MCF 10A (cell line): ENCODE measurements at regions not wholly inside any gene's neighbourhood (a gene's known extent, or its start where the extent isn't known, plus 50 kb on each side); places are given as distances from the start of the nearest gene placed in this dataset.

ENCODE experiments used
- BruUV-seq: library from RNA; stranded (reverse); fragments of 400-500 nt; replicated peaks from 2 replicates; lab custom pipeline; 2021; lab: Mats Ljungman, UMichigan
- CTCF ChIA-PET: fragments of 300-600 bp; sonication (Branson Sonifier 250); formaldehyde crosslinking; extraction: SDS; loops from one replicate; lab custom pipeline; 2021; ENCODE audit warnings: antibody characterized with exemption, inconsistent platforms; lab: Yijun Ruan, JAX
- POLR2A ChIA-PET: fragments of 300-600, 350-650 bp; sonication (Branson Sonifier 250); formaldehyde crosslinking; extraction: SDS; loops from one replicate; lab custom pipeline; 2020; ENCODE audit warnings: antibody characterized with exemption, inconsistent platforms; lab: Yijun Ruan, JAX
- DNase-seq: peaks from one replicate; pipeline ENCODE4 v3.0.0-alpha.2; 2018; ENCODE audit not compliant: unreplicated experiment
- H3K27ac Mint-ChIP-seq: one replicate; pipeline ENCODE4 v1.8.0; 2022; ENCODE audit warnings: mild to moderate bottlenecking, low read depth, mixed read lengths; ENCODE audit not compliant: unreplicated experiment
- H3K27me3 Mint-ChIP-seq: one replicate; pipeline ENCODE4 v1.8.0; 2022; ENCODE audit warnings: mixed read lengths; ENCODE audit not compliant: insufficient read depth, unreplicated experiment
- H3K36me3 Mint-ChIP-seq: one replicate; pipeline ENCODE4 v1.8.0; 2022; ENCODE audit warnings: mild to moderate bottlenecking, moderate library complexity, mixed read lengths; ENCODE audit not compliant: insufficient read depth, unreplicated experiment
- H3K4me1 Mint-ChIP-seq: one replicate; pipeline ENCODE4 v1.8.0; 2022; ENCODE audit warnings: mixed read lengths; ENCODE audit not compliant: insufficient read depth, unreplicated experiment
- H3K4me3 Mint-ChIP-seq: one replicate; pipeline ENCODE4 v1.8.0; 2022; ENCODE audit warnings: mild to moderate bottlenecking, moderate library complexity, mixed read lengths; ENCODE audit not compliant: unreplicated experiment
- H3K9me3 Mint-ChIP-seq: one replicate; pipeline ENCODE4 v1.8.0; 2022; ENCODE audit warnings: mixed read lengths; ENCODE audit not compliant: unreplicated experiment
- CTCF ChIP-seq: fragments of 200-600 bp; IDR thresholded peaks from one replicate; pipeline ENCODE4 v1.8.0; 2022; ENCODE audit warnings: antibody characterized with exemption, mild to moderate bottlenecking; ENCODE audit not compliant: unreplicated experiment
- intact Hi-C: fragments of 100-400 bp; cut with micrococcal nuclease; formaldehyde crosslinking; loops from 2 replicates; pipeline ENCODE4 v1.14.1; 2022

GRCh38 chr16:72576189-72576588, 404.2 kb upstream of the PMFBP1 start:
- Mint-ChIP-seq H3K27ac (no peak overlapping the region), H3K9me3 (no peaks in the 10 kb centered on the region), H3K4me1 (no peaks in the 10 kb centered on the region), H3K36me3 (no peaks in the 10 kb centered on the region), H3K4me3 (no peak overlapping the region), H3K27me3 (no peaks in the 10 kb centered on the region)
- no TSS peak for BruUV-seq
- DNase-seq = no peak
- no peak for TF ChIP-seq CTCF
- ChIA-PET CTCF (no interaction called here), POLR2A (no interaction called here)
- intact Hi-C loops = no loop called here

- no peaks in the 10 kb centered on the region for H3K36me3 Mint-ChIP-seq
- intact Hi-C loops = no loop called here
- H3K4me3 Mint-ChIP-seq = no peak overlapping the region
- no peaks in the 10 kb centered on the region for H3K4me1 Mint-ChIP-seq
- ChIA-PET POLR2A (interaction anchor here (0.7 kb wide), 1 partner anchor 1405 kb away, joined by 3 read pairs; no protein-coding TSS in a partner anchor), CTCF (interaction anchor here (0.6 to 0.7 kb wide), 2 partner anchors 66 to 662 kb away, joined by 3 to 4 read pairs; no protein-coding TSS in a partner anchor)
- H3K27me3 Mint-ChIP-seq = no peaks in the 10 kb centered on the region
- no peak for TF ChIP-seq CTCF
- DNase-seq = no peak
- H3K27ac Mint-ChIP-seq = no peak overlapping the region
- H3K9me3 Mint-ChIP-seq = no peaks in the 10 kb centered on the region
- no TSS peak for BruUV-seq
These were observed 397.7 kb upstream of the PMFBP1 start for GRCh38 chr16:72569677-72570076.

- intact Hi-C loops = no loop called here
- BruUV-seq = no TSS peak
- no peak for TF ChIP-seq CTCF
- CTCF ChIA-PET = interaction anchor here (0.6 to 1.0 kb wide), 3 partner anchors 39 to 712 kb away, joined by 3 read pairs; no protein-coding TSS in a partner anchor
- no peaks in the 10 kb centered on the region for H3K9me3 Mint-ChIP-seq
- POLR2A ChIA-PET = interaction anchor here (0.5 kb wide), 1 partner anchor 73 kb away, joined by 3 read pairs; no protein-coding TSS in a partner anchor
- no peaks in the 10 kb centered on the region for H3K4me1 Mint-ChIP-seq
- H3K4me3 Mint-ChIP-seq = no peak overlapping the region
- DNase-seq = no peak
- no peaks in the 10 kb centered on the region for H3K36me3 Mint-ChIP-seq
- no peak overlapping the region for H3K27ac Mint-ChIP-seq
- H3K27me3 Mint-ChIP-seq = no peaks in the 10 kb centered on the region
These were observed 396.5 kb upstream of the PMFBP1 start for GRCh38 chr16:72568502-72568901.

GRCh38 chr16:72566174-72566573, 394.2 kb upstream of the PMFBP1 start:
- POLR2A ChIA-PET = interaction anchor here (0.8 to 1.0 kb wide), 2 partner anchors 11 to 369 kb away, joined by 3 to 4 read pairs; no protein-coding TSS in a partner anchor
- TF ChIP-seq CTCF = no peak
- no peak for DNase-seq
- BruUV-seq = no TSS peak
- CTCF ChIA-PET = no interaction called here
- H3K27me3 Mint-ChIP-seq = no peaks in the 10 kb centered on the region
- no peak overlapping the region for H3K27ac Mint-ChIP-seq
- no peaks in the 10 kb centered on the region for H3K9me3 Mint-ChIP-seq
- intact Hi-C loops = no loop called here
- no peak overlapping the region for H3K4me3 Mint-ChIP-seq
- H3K36me3 Mint-ChIP-seq = no peaks in the 10 kb centered on the region
- no peaks in the 10 kb centered on the region for H3K4me1 Mint-ChIP-seq
